IPS-11a (cell line): ENCODE measurements at regions not wholly inside any gene's neighbourhood (a gene's known extent, or its start where the extent isn't known, plus 50 kb on each side); places are given as distances from the start of the nearest gene placed in this dataset.
"Not testable (repeated sequence)": the region's sequence is repeated elsewhere in the genome, so short reads cannot be mapped to it uniquely, and the experiment has no call there.

ENCODE experiments used
- H3K4me3 ChIP-seq: one replicate; pipeline ENCODE4 v1.5.1; 2013; ENCODE audit warnings: low read depth, low read length, control low read depth

DNA sequence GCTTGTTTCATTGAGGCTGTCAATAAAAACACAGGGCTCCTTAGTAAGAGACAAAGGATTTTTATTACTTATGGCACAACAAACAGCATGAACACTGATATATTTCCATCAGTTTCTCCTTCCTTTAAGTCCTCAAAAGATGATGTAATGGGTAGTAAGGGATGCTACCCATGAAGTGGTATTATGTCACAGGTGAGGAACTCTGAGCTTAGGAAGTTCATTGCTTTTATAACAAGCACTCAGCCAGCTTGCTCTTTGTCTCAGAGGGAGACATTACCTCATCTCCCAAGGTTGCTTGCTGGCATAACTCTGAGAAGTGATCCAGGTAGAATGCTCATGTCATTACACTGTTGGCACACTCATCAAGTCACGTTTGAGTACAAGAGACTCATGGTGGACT is 287.0 kb upstream of the OR4E1 start:
- no peak overlapping the region for H3K4me3 ChIP-seq

GRCh38 chr14:21941885-21942284 is 268.3 kb upstream of the OR4E1 start:
- no peak overlapping the region for H3K4me3 ChIP-seq

DNA sequence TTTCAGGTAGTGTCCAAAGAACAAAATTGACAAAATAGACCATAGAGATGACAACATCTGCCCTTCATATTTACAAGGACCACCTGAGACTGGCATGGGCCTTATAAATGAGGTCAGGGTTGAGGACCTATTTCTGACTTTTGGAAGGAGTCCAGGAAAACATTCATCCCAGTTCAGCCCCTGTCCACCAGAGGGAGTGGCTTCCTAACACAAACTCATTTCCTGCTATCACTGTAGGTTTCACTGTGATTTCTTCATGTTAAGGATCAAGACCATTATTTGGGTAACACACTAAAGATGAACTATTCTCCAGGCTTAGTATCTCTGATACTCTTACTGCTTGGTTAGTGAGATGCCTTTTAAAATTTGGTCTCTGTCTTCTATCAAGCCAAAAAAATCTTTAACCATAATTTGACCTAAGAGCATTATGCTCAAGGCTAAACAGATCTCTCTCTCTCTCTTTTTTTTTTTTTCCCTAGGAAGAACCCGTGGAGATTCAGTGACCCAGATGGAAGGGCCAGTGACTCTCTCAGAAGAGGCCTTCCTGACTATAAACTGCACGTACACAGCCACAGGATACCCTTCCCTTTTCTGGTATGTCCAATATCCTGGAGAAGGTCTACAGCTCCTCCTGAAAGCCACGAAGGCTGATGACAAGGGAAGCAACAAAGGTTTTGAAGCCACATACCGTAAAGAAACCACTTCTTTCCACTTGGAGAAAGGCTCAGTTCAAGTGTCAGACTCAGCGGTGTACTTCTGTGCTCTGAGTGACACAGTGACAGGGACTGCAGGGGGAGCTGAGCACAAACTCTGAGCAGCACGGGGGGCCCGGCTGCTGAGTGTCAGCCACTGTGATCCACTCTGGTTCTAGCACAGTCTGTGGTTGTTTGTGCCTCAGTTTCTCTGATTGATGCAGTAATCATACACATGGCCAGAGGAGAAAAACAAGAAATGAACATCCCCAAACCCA is 267.6 kb upstream of the OR4E1 start:
- H3K4me3 ChIP-seq, result no peak overlapping the region

DNA sequence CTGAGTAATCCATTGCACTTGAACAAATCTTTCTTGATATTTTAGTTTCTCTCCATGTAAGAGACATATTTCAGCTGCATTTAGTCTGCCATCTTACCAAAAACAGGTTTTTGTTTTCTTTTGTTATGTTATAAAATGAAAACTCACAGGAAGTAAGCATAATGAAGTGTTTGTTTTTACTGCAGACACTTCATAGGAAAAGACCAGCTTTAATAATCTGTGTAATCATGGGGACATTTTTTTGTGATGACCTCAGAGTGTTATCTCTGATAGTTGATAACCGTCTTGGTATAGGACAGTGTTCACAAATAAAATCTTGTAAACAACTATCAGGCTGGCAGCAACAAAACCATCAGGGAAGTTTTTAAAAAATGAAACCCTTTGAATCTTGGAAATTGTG is 266.2 kb upstream of the OR4E1 start:
- no peak overlapping the region for H3K4me3 ChIP-seq

GRCh38 chr14:21937996-21938395 is 264.4 kb upstream of the OR4E1 start:
- no peak overlapping the region for H3K4me3 ChIP-seq

GRCh38 chr14:21933681-21934080 is 260.1 kb upstream of the OR4E1 start:
- H3K4me3 ChIP-seq, result no peak overlapping the region

GRCh38 chr14:21924479-21924878 is 250.9 kb upstream of the OR4E1 start:
- H3K4me3 ChIP-seq, result no peak overlapping the region

- H3K4me3 ChIP-seq, result no peak overlapping the region
Measured at GRCh38 chr14:21923820-21924219, 250.2 kb upstream of the OR4E1 start.

- no peak overlapping the region for H3K4me3 ChIP-seq
Measured at GRCh38 chr14:21921453-21921852, 247.8 kb upstream of the OR4E1 start.

DNA sequence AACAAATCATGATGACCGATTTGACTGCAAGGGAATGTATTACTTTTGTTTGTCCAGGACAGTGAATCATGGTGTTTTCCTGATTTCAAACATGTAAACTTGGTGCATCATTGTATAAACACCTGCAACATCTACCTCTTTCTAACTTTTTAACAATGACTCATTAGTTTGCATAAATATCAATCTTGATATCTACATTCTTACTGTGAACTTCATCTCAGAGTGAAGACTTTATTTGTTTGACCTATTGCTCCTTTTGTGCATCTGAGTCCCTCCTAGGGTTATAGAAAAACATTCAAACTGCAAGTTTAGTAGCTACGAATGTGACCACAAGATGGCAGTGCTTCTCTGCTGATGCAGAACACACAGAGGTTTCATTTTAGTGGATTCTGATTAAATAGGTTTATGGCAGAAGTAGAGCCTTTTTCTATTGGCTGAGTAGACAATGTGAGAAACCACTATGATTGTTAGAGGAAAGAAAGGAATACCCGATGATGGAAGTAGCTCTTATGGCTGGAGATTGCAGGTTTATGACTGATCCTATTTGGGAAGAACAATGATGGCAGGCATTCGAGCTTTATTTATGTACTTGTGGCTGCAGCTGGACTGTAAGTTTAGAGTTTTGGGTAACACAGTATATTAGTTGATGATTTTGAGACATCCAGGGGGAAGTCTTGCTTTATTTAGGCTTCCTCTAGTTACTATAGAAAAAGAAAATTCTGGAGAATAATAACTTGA is 244.2 kb upstream of the OR4E1 start:
- H3K4me3 ChIP-seq, result no peak overlapping the region

DNA sequence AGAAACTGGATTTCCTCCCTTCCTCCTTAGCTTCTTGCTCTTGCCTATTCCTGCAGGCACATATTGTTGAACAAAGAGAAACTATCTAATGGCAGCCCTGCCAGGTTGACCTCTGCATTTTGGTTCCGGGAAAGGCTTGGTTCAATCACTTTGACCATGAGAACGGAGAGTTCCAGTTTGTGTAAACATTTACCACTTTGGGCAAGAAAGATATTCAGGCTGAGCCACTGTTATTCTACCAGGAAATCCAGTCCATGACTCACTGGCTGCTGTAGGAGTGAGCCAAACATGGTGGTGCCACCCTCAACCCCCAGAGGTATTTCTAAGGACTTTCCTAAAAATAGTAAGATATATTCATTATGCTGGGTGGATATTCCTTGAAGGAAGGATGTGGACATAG is 242.2 kb upstream of the OR4E1 start:
- no peak overlapping the region for H3K4me3 ChIP-seq

DNA sequence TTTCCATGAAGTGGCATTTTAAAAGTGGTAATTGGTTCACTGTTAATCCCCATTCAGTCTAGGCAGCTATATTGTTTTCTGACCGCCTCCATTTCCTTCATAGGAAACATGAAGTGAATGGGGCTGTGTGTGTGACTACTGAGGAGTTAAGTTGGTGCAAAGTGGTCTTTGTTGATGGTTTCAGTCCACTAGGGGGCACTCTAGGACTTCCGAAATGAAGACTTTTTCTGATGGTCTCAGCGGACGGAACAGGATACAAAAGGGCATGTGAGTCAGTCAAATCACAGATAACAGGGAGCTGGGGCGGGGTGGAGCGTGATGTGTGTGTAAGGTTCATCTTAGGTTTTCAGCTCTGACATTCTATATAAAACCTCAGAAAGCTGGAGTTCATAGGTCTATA is 240.1 kb upstream of the OR4E1 start:
- H3K4me3 ChIP-seq, result no peak overlapping the region

DNA sequence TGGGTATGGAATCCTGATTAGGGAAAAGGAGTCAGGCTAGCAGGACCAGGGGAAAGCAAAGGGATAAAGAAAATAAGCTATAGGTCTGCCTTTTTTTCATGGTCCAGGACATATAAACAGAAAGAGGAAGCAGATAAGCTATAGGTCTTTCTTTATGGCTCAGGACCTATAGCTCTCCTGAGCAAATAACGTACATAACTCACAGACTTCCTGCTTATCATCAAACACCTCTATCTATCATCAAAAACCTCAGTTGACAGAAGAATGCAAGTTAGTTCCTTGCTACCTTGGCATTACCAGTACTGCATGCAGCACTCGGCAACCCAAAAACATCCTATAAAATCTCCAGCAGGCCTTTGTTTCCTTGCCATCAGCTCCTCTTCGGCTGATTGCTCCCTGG is 238.7 kb upstream of the OR4E1 start:
- no peak overlapping the region for H3K4me3 ChIP-seq

DNA sequence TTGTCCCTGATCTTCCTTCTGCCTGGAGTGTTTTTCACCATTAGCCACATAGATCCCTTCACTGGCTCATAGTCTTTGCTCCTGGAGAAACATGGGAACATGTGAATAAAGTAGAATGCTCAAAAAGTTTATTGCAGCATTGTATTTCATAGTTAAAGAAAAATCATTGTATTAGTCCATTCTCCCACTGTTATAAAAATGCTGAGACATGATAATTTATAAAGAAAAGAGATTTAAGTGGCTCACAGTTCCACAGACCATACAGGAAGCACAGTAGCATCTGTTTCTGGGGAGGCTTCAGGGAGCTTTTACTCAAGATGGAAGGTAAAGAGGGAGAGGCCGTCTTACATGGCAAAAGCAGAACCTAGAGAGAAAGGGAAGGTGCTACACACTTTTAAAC is 238.3 kb upstream of the OR4E1 start:
- no peak overlapping the region for H3K4me3 ChIP-seq

- H3K4me3 ChIP-seq, result no peak overlapping the region
Measured at GRCh38 chr14:21910260-21910659, 236.6 kb upstream of the OR4E1 start.

DNA sequence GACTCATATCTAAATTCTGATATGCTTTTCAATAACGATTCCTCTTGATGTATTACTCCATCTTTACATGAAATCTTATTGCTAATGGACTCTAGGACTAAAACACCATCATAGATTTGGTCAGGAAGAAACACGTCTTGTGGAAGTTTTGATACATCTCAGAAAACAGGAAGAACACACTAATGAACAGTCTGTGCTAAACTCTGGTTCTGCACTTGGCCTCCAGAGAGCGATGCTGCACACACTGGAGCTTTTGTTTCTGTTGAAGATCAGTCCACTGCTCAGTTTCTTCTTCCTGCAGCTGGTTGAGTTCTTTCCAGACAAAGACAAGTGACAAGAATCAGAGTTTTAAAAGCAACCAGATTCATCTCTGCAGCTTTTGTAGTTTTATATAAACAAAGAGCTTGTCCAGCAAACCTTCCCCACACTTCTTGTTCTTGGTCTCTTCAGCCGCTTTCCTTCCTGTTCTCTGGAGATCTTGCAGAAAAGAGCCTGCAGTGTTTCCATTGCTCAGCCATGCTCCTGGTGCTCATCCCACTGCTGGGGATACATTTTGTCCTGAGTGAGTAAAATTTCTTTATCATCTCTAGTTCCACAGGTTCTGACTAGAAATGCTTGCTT is 229.1 kb upstream of the OR4E1 start:
- H3K4me3 ChIP-seq, result no peak overlapping the region

DNA sequence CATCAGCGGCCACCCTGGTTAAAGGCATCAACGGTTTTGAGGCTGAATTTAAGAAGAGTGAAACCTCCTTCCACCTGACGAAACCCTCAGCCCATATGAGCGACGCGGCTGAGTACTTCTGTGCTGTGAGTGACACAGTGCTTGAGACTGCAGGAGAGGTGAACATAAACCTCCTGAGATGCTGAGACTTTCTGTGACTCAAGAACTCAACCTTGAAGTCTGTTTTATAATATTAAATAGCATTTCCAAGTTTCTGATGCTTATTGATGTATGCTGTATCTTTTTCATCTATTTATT is 221.2 kb upstream of the OR4E1 start:
- H3K4me3 ChIP-seq, result not testable (repeated sequence)

DNA sequence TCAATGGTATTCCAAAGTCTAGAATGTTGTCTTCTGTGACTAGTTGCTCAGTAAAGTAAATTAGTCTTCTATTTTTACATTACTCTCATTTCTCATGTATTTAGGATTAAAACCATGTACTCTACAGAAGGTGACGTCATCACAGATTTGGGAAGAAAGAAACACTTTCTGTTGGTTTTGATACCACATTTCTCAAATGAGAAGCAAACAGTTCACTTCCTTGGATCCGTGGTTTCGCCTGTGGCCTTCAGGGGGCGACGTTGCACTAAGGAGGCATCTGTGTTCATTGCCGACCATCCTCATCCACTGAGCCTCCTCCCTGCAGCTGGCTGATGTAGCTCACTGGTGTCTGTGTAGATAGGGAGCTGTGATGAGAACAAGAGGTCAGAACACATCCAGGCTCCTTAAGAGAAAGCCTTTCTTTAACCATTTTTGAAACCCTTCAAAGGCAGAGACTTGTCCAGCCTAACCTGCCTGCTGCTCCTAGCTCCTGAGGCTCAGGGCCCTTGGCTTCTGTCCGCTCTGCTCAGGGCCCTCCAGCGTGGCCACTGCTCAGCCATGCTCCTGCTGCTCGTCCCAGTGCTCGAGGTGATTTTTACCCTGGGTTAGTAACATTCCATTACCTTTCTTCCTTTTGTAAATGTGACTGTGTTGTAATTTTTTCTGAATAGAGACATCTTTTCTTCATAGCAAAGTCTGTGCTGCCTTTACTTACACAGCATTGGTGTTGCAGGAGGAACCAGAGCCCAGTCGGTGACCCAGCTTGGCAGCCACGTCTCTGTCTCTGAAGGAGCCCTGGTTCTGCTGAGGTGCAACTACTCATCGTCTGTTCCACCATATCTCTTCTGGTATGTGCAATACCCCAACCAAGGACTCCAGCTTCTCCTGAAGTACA is 220.6 kb upstream of the OR4E1 start:
- H3K4me3 ChIP-seq, result no peak overlapping the region

DNA sequence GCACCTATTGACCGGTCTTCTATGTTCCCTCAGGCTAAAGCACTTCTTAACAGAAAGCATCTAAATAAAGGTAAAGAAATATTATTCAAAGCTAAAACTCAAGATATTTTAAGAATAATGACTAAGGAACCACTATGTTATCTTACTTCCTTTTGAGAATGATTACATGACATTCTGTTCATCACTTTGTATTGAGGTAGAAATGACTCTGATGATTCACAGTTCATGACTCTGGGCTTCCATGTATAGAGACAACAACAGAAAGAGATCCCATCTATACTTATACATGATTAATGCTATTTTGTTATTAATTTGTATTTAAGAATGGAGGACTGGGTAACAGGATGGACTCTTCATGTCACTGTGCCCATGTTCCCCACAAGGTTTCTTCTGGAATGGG is 218.3 kb upstream of the OR4E1 start:
- H3K4me3 ChIP-seq, result no peak overlapping the region

DNA sequence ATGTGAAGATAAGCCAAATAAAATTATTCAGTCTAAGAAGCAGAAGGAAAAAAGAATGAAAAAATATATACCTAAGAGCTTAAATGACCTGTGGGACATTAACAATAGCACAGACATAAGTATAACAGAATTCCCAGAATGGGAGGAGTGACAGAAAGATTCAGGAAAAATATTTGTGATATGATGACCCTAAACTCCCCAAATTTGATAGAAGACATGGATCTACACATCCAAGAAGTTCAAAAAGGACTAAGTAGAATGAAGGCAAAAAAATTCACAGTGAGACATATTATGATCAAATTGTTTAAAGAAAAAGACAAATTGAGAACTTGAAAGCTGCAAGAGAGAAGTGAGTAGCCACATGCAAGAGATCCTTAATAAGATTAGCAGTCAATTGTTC is 211.4 kb upstream of the OR4E1 start:
- no peak overlapping the region for H3K4me3 ChIP-seq

GRCh38 chr14:21882226-21882625 is 208.6 kb upstream of the OR4E1 start:
- no peak overlapping the region for H3K4me3 ChIP-seq
